ENCODE measurements at regions not wholly inside any gene's neighbourhood (a gene's known extent, or its start where the extent isn't known, plus 50 kb on each side); places are given as distances from the start of the nearest gene placed in this dataset.
A peak's percentile ranks its signal among the peaks of the same experiment; 100 is the strongest.
"Not testable (repeated sequence)": the region's sequence is repeated elsewhere in the genome, so short reads cannot be mapped to it uniquely, and the experiment has no call there.

DNA sequence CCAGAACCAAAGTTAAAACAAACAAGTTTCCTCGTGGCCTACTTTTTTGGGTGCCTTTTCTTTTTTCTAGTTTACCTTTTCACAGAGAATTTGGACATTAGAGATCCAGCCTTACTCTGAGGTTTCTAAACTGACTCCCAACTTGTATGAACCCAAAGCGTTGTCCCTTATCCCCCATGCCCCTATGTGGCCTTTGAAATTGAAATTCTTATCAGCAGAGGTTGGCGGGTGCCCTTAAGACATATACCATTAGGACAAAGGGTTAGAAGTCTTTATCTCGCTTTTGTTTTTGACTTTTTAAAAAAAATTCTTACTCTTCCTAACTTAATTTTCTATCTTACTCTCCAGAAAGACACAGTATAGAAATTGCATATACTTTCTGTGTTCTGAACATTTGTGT is 76.3 kb upstream of the C7orf33 start:
- DNase-seq (ENCODE audit: low spot score) = no peak
- H3K4me3 ChIP-seq = no peak overlapping the region
- H3K79me2 ChIP-seq = no peaks in the 10 kb centered on the region
- TF ChIP-seq, protein P1, sequence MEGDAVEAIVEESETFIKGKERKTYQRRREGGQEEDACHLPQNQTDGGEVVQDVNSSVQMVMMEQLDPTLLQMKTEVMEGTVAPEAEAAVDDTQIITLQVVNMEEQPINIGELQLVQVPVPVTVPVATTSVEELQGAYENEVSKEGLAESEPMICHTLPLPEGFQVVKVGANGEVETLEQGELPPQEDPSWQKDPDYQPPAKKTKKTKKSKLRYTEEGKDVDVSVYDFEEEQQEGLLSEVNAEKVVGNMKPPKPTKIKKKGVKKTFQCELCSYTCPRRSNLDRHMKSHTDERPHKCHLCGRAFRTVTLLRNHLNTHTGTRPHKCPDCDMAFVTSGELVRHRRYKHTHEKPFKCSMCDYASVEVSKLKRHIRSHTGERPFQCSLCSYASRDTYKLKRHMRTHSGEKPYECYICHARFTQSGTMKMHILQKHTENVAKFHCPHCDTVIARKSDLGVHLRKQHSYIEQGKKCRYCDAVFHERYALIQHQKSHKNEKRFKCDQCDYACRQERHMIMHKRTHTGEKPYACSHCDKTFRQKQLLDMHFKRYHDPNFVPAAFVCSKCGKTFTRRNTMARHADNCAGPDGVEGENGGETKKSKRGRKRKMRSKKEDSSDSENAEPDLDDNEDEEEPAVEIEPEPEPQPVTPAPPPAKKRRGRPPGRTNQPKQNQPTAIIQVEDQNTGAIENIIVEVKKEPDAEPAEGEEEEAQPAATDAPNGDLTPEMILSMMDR (IDR thresholded peaks at IDR 0.05; ENCODE audit: poor library complexity) = no peak
- no peak for TF ChIP-seq EZH2phosphoT487 (IDR thresholded peaks at IDR 0.05; ENCODE audit: low read depth, severe bottlenecking, unreplicated experiment)
- no peak for TF ChIP-seq EZH2 (IDR thresholded peaks at IDR 0.05; ENCODE audit: borderline replicate concordance)
- no peaks in the 10 kb centered on the region for H3K9me2 ChIP-seq (replicated peaks; ENCODE audit: insufficient read depth)
- H3K36me3 ChIP-seq (replicated peaks; ENCODE audit: insufficient read depth, low read depth) = no peaks in the 10 kb centered on the region
- H3K4me1 ChIP-seq (ENCODE audit: insufficient read depth) = no peaks in the 10 kb centered on the region
- no peaks in the 10 kb centered on the region for H3K27me3 ChIP-seq
- WGBS (ENCODE audit: low lambda C conversion rate, missing lambda C conversion rate) = 76% methylated on average over 4 of the region's 4 CpGs
- no peak overlapping the region for H2AFZ ChIP-seq
- H4K20me1 ChIP-seq (ENCODE audit: insufficient read depth, poor library complexity, severe bottlenecking) = no peaks in the 10 kb centered on the region
- no peak overlapping the region for H3K27ac ChIP-seq
- H3K4me2 ChIP-seq = no peak overlapping the region
- H3K9me3 ChIP-seq (ENCODE audit: low read depth) = no peaks in the 10 kb centered on the region

DNA sequence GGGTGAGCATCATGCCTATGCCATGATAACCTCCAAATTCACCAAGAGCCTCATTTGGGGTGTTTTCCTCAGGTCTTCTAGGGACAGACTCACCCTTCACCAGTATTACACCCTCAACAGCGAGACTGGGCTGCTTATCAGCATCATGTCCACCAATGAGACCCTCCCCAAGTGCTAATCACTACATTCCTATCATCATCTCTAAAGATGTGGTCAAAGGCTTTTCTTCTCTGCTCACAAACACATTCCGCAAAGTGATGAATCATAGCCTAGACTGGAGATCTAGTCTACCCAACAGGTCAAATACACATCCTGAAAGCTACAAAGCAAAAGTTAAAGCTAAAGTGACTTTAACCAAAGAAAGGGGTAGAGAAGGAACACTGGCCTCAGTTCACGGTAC is 75.3 kb upstream of the C7orf33 start:
- WGBS (ENCODE audit: low lambda C conversion rate, missing lambda C conversion rate) = 73% methylated on average over 3 of the region's 3 CpGs
- no peak overlapping the region for H3K4me2 ChIP-seq

DNA sequence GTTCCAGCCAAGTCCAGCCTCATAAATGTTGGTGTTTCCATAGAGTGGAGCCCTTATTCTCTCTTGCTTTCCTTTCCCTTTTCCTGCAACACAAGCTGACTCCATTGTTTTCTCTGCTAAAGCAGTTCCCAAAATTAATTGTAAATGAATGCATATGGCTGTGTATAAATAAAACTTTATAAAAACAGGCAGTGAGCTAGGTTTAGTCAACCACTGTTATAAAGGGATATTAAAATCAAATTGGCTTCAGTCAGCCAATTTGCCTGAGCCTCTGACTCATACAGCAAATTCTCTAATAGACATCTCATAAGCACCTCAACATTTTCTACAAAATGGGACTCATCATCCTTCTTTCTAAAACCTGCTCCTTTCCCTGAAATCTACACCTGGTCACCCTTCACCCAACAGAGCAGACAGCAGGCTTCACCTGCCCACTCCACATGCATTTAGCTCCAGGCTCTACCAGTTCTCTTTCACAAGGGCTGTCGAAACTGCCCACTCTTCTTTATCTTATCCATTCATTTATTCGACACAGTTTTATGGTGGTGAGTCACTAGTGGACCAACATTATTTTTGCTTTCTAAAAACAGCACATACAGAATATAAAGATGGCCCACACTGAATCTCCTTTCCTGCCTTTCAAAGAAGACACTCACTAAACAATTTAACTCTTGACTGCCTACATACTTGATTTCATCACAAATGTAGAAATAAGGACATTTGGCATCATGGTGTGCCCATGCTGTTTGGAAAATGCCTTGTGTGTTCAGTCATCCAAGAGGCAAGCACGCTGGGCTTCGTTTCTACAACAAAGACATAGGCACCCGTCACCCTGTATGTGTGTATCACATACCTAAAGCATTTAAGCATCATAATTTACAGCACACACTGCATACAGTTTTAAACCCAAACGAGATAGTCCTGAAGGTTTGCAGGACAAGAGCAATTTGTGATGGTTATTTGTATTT is 74.6 kb upstream of the C7orf33 start:
- Histone ChIP-seq H3K27me3 (no peaks in the 10 kb centered on the region), H2AFZ (no peak overlapping the region), H4K20me1 (ENCODE audit: insufficient read depth, poor library complexity, severe bottlenecking) (no peaks in the 10 kb centered on the region), H3K79me2 (no peaks in the 10 kb centered on the region), H3K27ac (peak overlapping the region; percentile 9), H3K36me3 (replicated peaks; ENCODE audit: insufficient read depth, low read depth) (no peaks in the 10 kb centered on the region), H3K4me1 (ENCODE audit: insufficient read depth) (no peaks in the 10 kb centered on the region), H3K9me3 (ENCODE audit: low read depth) (no peaks in the 10 kb centered on the region), H3K4me3 (no peak overlapping the region), H3K9me2 (replicated peaks; ENCODE audit: insufficient read depth) (no peaks in the 10 kb centered on the region), H3K4me2 (no peak overlapping the region)
- no peak for TF ChIP-seq EZH2 (IDR thresholded peaks at IDR 0.05; ENCODE audit: borderline replicate concordance)
- no peak for TF ChIP-seq EZH2phosphoT487 (IDR thresholded peaks at IDR 0.05; ENCODE audit: low read depth, severe bottlenecking, unreplicated experiment)
- TF ChIP-seq, protein P1 (IDR thresholded peaks at IDR 0.05; ENCODE audit: poor library complexity) = no peak
- 62% methylated on average over 6 of the region's 6 CpGs for WGBS (ENCODE audit: low lambda C conversion rate, missing lambda C conversion rate)
- peak; percentile 38 for DNase-seq (ENCODE audit: low spot score)

More for the DNA sequence above, 75.3 kb upstream of the C7orf33 start:
- Histone ChIP-seq H3K4me3 (no peak overlapping the region), H3K4me1 (ENCODE audit: insufficient read depth) (no peaks in the 10 kb centered on the region), H3K9me2 (replicated peaks; ENCODE audit: insufficient read depth) (no peaks in the 10 kb centered on the region), H3K9me3 (ENCODE audit: low read depth) (no peaks in the 10 kb centered on the region), H3K27me3 (no peaks in the 10 kb centered on the region), H3K27ac (no peak overlapping the region), H2AFZ (no peak overlapping the region), H4K20me1 (ENCODE audit: insufficient read depth, poor library complexity, severe bottlenecking) (no peaks in the 10 kb centered on the region), H3K36me3 (replicated peaks; ENCODE audit: insufficient read depth, low read depth) (no peaks in the 10 kb centered on the region), H3K79me2 (no peaks in the 10 kb centered on the region)
- DNase-seq (ENCODE audit: low spot score) = no peak
- TF ChIP-seq, protein P1 (IDR thresholded peaks at IDR 0.05; ENCODE audit: poor library complexity) = no peak

DNA sequence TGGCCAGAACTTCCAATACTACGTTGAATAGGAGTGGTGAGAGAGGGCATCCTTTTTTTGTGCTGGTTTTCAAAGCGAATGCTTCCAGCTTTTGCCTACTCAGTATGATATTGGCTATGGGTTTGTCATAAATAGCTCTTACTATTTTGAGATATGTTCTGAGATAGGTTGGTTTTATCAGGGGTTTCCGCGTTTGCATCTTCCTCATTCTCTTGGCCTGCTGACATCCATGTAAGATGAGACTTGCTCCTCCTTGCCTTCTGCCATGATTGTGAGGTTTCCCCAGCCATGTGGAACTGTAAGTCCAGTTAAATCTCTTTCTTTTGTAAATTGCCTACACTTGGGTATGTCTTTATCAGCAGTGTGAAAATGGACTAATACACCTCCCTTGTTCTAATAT is 71.2 kb upstream of the C7orf33 start:
- H3K9me3 ChIP-seq (ENCODE audit: low read depth); H3K27ac ChIP-seq; H3K9me2 ChIP-seq (replicated peaks; ENCODE audit: insufficient read depth); H3K27me3 ChIP-seq; H3K79me2 ChIP-seq; H3K4me3 ChIP-seq; H3K4me2 ChIP-seq; DNase-seq (ENCODE audit: low spot score); H4K20me1 ChIP-seq (ENCODE audit: insufficient read depth, poor library complexity, severe bottlenecking); H3K36me3 ChIP-seq (replicated peaks; ENCODE audit: insufficient read depth, low read depth); H3K4me1 ChIP-seq (ENCODE audit: insufficient read depth); H2AFZ ChIP-seq: not testable (repeated sequence)
- 89% methylated on average over 4 of the region's 4 CpGs for WGBS (ENCODE audit: low lambda C conversion rate, missing lambda C conversion rate)
